ENCODE measurements at regions not wholly inside any gene's neighbourhood (a gene's known extent, or its start where the extent isn't known, plus 50 kb on each side); places are given as distances from the start of the nearest gene placed in this dataset.

DNA sequence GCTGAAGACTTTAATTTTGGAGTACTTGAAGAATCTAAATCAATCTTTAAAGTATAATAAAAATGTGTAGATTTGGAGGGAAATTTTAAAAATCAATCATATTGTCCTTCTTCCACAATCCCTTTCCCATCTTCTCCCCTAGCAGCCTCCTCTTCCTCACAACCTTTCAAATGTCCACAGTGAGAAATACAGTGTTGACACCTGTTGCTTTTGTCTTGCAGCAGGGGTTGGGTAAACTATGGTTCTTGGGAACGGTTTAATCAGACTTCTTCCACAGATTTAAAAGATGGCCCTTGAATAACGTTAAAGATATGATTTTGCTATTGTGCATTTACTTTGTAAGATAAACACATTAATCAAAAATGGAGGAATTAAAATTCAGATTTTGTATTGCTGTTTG is 113.8 kb upstream of the SLC1A4 start:
- TF ChIP-seq, protein P1, sequence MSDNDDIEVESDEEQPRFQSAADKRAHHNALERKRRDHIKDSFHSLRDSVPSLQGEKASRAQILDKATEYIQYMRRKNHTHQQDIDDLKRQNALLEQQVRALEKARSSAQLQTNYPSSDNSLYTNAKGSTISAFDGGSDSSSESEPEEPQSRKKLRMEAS (IDR thresholded peaks at IDR 0.05; ENCODE audit: low read depth, low read length), result no peak
- no peak for TF ChIP-seq MYC (IDR thresholded peaks at IDR 0.05; ENCODE audit: low read depth, low read length)
- TF ChIP-seq, protein P2, sequence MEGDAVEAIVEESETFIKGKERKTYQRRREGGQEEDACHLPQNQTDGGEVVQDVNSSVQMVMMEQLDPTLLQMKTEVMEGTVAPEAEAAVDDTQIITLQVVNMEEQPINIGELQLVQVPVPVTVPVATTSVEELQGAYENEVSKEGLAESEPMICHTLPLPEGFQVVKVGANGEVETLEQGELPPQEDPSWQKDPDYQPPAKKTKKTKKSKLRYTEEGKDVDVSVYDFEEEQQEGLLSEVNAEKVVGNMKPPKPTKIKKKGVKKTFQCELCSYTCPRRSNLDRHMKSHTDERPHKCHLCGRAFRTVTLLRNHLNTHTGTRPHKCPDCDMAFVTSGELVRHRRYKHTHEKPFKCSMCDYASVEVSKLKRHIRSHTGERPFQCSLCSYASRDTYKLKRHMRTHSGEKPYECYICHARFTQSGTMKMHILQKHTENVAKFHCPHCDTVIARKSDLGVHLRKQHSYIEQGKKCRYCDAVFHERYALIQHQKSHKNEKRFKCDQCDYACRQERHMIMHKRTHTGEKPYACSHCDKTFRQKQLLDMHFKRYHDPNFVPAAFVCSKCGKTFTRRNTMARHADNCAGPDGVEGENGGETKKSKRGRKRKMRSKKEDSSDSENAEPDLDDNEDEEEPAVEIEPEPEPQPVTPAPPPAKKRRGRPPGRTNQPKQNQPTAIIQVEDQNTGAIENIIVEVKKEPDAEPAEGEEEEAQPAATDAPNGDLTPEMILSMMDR (IDR thresholded peaks at IDR 0.05; ENCODE audit: low read depth, low read length), result no peak
- DNase-seq (ENCODE audit: low read depth), result no peak
- H3K4me3 ChIP-seq (ENCODE audit: low read depth, low read length), result no peak overlapping the region

DNA sequence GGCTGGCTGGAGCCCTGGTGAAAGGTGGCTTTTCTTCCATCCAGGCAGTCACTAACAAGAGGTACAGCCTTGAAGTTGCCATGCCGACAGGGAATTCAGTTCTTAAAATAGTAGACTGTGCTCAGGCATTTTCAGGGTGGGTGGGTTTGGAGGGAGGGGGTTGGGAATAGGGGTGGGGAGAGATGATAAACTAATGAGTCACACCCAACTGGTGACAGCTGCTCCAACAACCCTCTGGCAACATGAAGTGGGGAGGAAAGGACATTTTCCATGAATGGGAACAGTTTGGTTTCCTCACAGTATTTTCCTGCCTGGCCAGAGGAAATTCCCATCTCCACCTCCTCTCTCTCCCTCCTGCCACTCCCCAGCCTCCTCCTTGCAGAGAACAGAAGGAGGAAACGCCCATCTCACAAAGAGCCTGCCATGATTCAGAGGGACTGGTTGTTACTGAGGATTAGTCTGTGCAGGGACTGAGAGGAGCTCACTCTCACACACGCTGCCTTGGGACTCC is 113.0 kb upstream of the SLC1A4 start:
- TF ChIP-seq, protein P1 (IDR thresholded peaks at IDR 0.05; ENCODE audit: low read depth, low read length), result no peak
- TF ChIP-seq MYC (IDR thresholded peaks at IDR 0.05; ENCODE audit: low read depth, low read length) (no peak), POLR2A (IDR thresholded peaks at IDR 0.05; ENCODE audit: extremely low read depth, insufficient read length) (no peak)
- TF ChIP-seq, protein P2 (IDR thresholded peaks at IDR 0.05; ENCODE audit: low read depth, low read length), result no peak
- no peak overlapping the region for H3K4me3 ChIP-seq (ENCODE audit: low read depth, low read length)
- no peak for DNase-seq (ENCODE audit: low read depth)

DNA sequence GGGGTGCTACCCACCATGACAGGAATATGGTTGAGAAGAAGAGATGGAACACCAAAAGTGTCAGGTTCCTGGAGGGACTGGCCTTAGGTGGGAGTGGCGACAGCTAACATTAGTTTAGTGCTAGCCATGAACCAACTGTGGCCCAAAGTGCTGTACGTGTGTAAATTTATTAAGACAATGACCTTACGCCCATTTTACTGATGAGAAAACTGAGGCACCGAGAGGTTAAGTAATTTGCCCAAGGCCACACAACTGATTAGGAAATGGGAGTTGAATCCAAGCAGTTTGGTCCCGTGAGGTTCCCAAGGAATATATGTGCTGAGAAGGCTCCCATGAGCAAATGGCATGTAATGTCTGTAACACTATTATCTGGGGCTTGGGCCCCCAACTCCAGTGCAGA is 109.5 kb upstream of the SLC1A4 start:
- no peak overlapping the region for H3K4me3 ChIP-seq (ENCODE audit: low read depth, low read length)
- DNase-seq (ENCODE audit: low read depth), result no peak
- TF ChIP-seq, protein P1 (IDR thresholded peaks at IDR 0.05; ENCODE audit: low read depth, low read length), result no peak
- TF ChIP-seq MYC (IDR thresholded peaks at IDR 0.05; ENCODE audit: low read depth, low read length), result no peak
- TF ChIP-seq, protein P2 (IDR thresholded peaks at IDR 0.05; ENCODE audit: low read depth, low read length), result no peak
- no peak for TF ChIP-seq POLR2A (IDR thresholded peaks at IDR 0.05; ENCODE audit: extremely low read depth, insufficient read length)

DNA sequence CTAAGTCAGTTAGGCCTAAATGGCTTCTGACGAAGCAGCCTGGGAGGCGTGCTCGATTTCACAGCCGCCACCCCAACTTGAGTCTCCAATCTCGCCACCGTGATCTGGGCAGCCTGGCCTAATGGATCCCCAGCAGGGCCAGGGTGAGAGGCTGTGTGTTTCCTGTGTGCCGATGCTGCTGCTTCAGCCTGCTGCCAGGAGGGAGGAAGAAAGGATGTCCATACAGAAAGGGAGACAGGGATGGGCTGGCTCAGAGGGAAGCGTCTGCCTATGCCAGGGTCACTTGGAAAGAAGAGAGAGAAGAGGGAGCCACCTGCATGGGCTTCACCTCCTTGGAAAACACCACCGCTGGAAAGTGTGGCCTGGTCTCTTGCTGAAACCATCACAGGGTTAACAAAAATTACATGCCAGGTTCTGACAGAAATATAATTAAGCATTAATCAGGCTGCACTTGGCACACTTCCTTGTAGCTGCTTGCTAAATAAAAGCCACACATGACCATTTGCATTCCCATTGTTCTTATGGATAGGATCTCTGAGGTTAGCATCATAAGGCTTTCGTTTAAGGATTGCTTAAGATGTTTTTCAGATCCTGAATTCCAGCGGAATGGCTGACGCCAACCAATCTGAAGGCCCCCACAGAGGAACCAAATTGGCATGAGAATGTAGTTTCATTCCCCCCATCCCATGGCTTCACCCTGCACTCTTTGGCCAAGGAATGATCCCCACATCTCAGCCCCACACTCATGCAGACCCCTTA is 108.8 kb upstream of the SLC1A4 start:
- no peak for TF ChIP-seq POLR2A (IDR thresholded peaks at IDR 0.05; ENCODE audit: extremely low read depth, insufficient read length)
- TF ChIP-seq, protein P1 (IDR thresholded peaks at IDR 0.05; ENCODE audit: low read depth, low read length), result no peak

DNA sequence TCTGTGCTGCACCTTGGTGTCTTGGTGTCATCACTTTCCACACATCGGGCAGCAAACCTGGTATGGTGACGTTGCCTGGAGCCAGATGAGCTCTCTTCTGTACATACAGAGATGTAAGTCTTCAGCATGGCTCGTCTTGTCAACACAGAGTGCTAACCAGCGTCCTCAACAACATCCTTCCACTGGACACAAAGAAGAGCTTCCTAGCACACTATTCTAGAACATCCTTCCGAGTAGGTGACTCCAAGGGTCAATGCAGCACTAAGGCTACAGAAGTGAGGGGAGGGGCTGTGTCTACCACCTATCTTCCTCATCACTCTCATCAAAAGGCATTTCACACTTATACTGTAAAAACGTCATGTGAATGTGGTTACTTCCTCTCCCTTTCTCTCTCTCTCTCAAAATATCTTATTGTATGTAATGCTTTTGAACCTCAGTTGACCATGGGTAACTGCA is 108.1 kb upstream of the SLC1A4 start:
- TF ChIP-seq, protein P2 (IDR thresholded peaks at IDR 0.05; ENCODE audit: low read depth, low read length), result no peak
- TF ChIP-seq MYC (IDR thresholded peaks at IDR 0.05; ENCODE audit: low read depth, low read length) (no peak), POLR2A (IDR thresholded peaks at IDR 0.05; ENCODE audit: extremely low read depth, insufficient read length) (no peak)
- TF ChIP-seq, protein P1 (IDR thresholded peaks at IDR 0.05; ENCODE audit: low read depth, low read length), result no peak
- no peak for DNase-seq (ENCODE audit: low read depth)
- H3K4me3 ChIP-seq (ENCODE audit: low read depth, low read length), result no peak overlapping the region

More for the DNA sequence above, 108.8 kb upstream of the SLC1A4 start:
- no peak overlapping the region for H3K4me3 ChIP-seq (ENCODE audit: low read depth, low read length)
- no peak for DNase-seq (ENCODE audit: low read depth)

DNA sequence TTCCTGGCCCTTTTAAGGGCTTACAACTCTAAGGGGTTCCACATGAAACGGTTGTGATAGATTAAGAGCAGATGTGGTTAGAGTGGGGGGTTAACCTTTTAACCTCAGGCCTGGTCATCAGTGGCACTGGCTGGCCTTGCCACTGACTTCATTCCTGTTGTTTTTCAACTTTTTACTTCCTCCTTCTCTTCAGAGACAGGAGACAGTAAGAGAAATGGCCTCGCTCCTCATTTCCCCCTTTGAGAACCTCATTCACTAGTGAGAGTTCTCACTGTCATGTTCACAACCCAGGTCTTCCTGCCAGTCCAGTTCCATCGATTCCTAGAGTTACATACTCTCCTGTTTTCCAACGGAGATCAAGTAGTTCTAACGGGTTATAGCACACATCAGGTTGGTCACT is 101.6 kb upstream of the SLC1A4 start:
- no peak for DNase-seq (ENCODE audit: low read depth)
- no peak overlapping the region for H3K4me3 ChIP-seq (ENCODE audit: low read depth, low read length)
- TF ChIP-seq, protein P2 (IDR thresholded peaks at IDR 0.05; ENCODE audit: low read depth, low read length), result no peak
- TF ChIP-seq MYC (IDR thresholded peaks at IDR 0.05; ENCODE audit: low read depth, low read length) (no peak), POLR2A (IDR thresholded peaks at IDR 0.05; ENCODE audit: extremely low read depth, insufficient read length) (no peak)
- TF ChIP-seq, protein P1 (IDR thresholded peaks at IDR 0.05; ENCODE audit: low read depth, low read length), result no peak

Measured in NB4 (cell line).